Fibroblast of pulmonary artery (primary cell): ENCODE measurements at regions not wholly inside any gene's neighbourhood (a gene's known extent, or its start where the extent isn't known, plus 50 kb on each side); places are given as distances from the start of the nearest gene placed in this dataset.

ENCODE experiments used
- DNase-seq: peaks from one replicate; pipeline ENCODE4 v3.0.0-alpha.2; 2010; ENCODE audit warnings: low read depth
- H3K4me3 ChIP-seq: replicated peaks from 2 replicates; pipeline ENCODE4 v1.5.1; 2011; ENCODE audit warnings: low read depth, mild to moderate bottlenecking, control low read depth, low read length, moderate library complexity
- TF ChIP-seq, protein P1 (sequence below): IDR thresholded peaks from 2 replicates; pipeline ENCODE4 v1.5.1; 2011; ENCODE audit warnings: mild to moderate bottlenecking, control low read depth, low read length, inconsistent platforms; ENCODE audit errors: missing control alignments

DNA sequence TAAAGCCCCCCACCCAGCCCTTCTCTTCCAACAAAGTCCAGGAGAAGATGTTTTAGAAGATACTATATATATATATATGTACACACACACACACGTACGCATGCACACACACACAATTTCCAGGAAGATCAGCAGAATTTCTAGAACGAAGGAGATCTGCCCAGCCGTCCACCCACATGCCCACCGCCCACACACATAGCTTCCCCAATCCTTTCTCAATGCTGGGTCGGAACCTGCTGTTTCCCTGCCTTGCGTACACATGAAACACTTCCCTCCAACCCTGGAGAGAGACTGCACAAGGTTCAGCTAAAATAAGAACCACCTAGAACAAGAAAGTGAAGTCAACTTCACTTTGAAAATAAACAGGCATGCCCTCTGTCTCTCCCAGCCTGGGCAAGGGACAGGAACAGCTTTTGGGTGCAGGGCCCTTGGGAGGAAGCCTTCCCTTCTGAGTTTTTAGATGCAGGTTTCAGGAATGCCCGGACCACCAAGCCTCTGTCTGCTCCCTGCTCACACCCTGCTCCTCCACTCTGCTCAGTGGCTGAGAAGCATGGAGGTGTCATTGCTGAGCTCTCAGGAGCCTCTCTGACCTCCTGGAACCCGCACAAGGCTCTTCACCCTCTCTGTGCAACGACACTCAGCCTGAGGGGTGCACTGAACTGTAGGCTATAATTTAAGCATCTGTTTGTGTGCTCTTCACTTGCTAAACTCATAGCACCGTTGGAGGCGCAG lies 149.4 kb downstream of the C5orf15 start:
- DNase-seq = no peak
- H3K4me3 ChIP-seq = no peak overlapping the region
- TF ChIP-seq, protein P1, sequence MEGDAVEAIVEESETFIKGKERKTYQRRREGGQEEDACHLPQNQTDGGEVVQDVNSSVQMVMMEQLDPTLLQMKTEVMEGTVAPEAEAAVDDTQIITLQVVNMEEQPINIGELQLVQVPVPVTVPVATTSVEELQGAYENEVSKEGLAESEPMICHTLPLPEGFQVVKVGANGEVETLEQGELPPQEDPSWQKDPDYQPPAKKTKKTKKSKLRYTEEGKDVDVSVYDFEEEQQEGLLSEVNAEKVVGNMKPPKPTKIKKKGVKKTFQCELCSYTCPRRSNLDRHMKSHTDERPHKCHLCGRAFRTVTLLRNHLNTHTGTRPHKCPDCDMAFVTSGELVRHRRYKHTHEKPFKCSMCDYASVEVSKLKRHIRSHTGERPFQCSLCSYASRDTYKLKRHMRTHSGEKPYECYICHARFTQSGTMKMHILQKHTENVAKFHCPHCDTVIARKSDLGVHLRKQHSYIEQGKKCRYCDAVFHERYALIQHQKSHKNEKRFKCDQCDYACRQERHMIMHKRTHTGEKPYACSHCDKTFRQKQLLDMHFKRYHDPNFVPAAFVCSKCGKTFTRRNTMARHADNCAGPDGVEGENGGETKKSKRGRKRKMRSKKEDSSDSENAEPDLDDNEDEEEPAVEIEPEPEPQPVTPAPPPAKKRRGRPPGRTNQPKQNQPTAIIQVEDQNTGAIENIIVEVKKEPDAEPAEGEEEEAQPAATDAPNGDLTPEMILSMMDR = no peak

DNA sequence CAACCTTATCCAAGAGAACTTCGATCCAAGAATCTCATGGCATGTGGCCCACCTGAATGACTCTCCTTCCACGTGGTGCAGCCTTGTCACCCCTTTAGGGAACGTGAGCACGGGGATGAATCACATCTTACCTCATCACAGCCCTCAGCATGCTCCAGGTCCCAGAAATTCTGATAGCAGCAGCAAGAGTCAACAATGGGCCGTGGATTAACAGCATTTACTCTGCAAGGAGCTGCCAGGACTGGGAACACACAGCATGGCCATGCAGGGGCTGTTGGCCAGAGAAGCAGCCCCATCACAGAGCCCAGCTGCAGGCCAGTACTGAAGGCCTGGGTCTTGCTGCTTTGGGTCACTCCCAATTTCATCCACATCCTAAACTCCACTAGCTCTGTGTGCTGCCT lies 150.4 kb downstream of the C5orf15 start:
- TF ChIP-seq, protein P1 = no peak
- DNase-seq = peak; percentile 56
- H3K4me3 ChIP-seq = no peak overlapping the region

DNA sequence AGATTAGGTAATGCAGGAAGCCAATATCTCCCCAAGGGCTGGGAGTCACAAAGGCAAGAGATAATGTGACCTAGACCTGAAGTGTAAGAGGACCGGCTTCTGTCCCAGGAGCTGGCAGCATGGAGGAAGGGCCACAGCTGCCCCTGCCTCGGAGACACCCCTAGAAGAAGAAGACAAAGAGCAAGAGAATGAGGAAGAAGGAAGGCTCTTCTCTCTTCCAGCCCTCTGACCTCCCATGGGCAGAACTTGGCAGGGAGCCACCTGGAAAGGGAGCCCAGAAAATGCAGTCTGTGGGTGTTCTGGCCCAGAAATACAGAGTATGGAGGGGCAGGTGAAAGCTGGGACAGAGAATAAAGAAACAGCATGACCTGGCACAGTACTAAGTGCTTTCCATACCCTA lies 151.0 kb downstream of the C5orf15 start:
- TF ChIP-seq, protein P1 = no peak
- DNase-seq = no peak
- no peak overlapping the region for H3K4me3 ChIP-seq

DNA sequence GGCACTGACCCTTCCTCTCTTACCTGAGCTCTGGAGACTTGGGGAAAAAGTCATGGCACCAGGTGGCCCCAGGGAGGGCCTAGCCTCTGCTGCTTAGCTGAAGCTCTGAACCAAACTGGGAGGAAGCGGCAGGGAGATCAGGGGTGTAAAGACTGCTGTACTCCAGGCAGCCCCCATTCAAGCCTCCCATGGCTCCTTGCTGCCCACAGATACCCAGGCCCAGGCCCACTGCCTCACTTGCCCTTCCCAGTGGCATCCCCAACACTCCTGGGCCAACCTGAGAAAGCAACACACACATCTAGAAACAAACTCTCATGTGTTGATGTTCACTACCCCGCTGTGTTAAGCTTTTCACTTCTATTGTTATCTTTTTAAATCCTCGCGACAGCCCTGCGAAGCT lies 151.6 kb downstream of the C5orf15 start:
- TF ChIP-seq, protein P1 = no peak
- no peak overlapping the region for H3K4me3 ChIP-seq
- no peak for DNase-seq

DNA sequence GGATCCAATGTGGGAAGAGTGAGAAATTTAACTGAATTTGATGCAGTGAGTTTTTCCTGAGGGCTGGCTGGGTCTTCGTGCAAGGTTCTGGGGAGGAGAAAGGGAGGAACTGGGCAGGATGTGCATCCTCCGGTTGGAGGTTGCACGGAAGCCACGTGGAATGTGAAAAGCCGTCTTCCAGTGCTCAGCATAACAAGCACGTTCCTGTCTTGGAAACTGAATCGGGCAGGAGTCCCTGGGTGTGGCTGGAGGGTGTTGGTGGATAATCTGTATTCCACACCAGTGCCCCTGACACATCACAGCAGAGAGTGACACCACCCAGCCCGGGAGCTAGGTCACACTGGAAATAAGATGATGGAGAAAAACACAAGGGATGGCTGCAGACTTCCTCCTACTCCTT lies 154.3 kb downstream of the C5orf15 start:
- DNase-seq = no peak
- H3K4me3 ChIP-seq = no peak overlapping the region
- TF ChIP-seq, protein P1 = no peak

DNA sequence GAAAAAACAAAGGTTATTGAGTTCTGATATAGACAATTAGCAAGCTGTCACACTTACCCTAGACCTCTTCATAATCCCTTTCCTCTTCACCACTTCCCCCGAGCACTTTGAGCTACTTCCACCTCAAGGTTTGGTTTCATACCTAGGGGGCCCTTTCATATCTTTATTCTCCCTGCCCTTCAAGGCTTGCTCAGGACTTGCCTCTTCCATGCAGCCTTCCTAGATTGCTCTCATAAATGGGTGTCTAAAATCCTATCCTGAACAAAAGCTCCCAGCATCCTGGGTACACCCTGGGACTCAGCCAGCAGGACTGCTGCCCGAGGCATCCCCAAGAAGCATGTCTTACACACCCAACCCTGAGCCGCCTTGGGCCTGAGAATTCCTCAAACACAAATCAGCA lies 157.3 kb downstream of the C5orf15 start:
- no peak for DNase-seq
- TF ChIP-seq, protein P1 = no peak

DNA sequence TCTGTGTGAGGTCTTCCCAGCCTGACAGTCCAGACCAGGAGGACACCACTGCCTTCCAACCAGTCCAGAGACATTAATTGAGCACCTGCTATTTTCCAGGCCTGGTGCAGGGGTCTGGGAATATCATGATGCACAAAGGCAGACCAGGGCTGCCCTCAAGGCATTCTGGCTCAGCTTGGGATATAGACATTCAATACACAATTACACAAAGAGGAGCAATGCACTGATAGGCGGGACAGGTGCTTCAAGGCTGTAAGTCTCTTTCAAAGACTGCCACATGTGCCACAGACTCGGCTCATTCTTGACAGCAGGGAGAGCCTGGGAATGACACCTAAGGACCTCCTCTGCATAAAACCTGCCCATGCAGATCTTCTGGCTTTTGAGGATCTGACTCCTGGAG lies 158.6 kb downstream of the C5orf15 start:
- no peak for DNase-seq
- no peak overlapping the region for H3K4me3 ChIP-seq
- TF ChIP-seq, protein P1 = no peak

More for the DNA sequence above, 157.3 kb downstream of the C5orf15 start:
- no peak overlapping the region for H3K4me3 ChIP-seq
